NCI-H2196 (cell line): ENCODE measurements at regions not wholly inside any gene's neighbourhood (a gene's known extent, or its start where the extent isn't known, plus 50 kb on each side); places are given as distances from the start of the nearest gene placed in this dataset.

Source experiments
- DNase-seq: peaks from one replicate; lab custom pipeline; 2025; ENCODE audit not compliant: unreplicated experiment; lab: John Stamatoyannopoulos, UW

GRCh38 chr15:38168467-38169070, 84.1 kb upstream of the SPRED1 start:
- DNase-seq, result no peak

GRCh38 chr15:38171973-38172372, 80.7 kb upstream of the SPRED1 start:
- DNase-seq, result no peak

GRCh38 chr15:38174691-38175090, 77.9 kb upstream of the SPRED1 start:
- no peak for DNase-seq

- no peak for DNase-seq
These were observed 76.5 kb upstream of the SPRED1 start for GRCh38 chr15:38176155-38176554.

GRCh38 chr15:38176691-38177090, 75.9 kb upstream of the SPRED1 start:
- DNase-seq, result no peak

GRCh38 chr15:38182900-38183299, 69.7 kb upstream of the SPRED1 start:
- DNase-seq, result no peak

- no peak for DNase-seq
These were observed 66.1 kb upstream of the SPRED1 start for GRCh38 chr15:38186507-38186906.

- no peak for DNase-seq
These were observed 64.9 kb upstream of the SPRED1 start for GRCh38 chr15:38187630-38188313.

GRCh38 chr15:38189671-38190295, 62.9 kb upstream of the SPRED1 start:
- no peak for DNase-seq

GRCh38 chr15:38190501-38190900, 62.1 kb upstream of the SPRED1 start:
- DNase-seq, result no peak

- DNase-seq, result no peak
These were observed 60.1 kb upstream of the SPRED1 start for GRCh38 chr15:38192496-38192895.

- DNase-seq, result no peak
These were observed 59.1 kb upstream of the SPRED1 start for GRCh38 chr15:38193496-38193895.

GRCh38 chr15:38195191-38195901, 57.3 kb upstream of the SPRED1 start:
- no peak for DNase-seq

GRCh38 chr15:38196076-38196475, 56.6 kb upstream of the SPRED1 start:
- no peak for DNase-seq

- DNase-seq, result no peak
These were observed 55.1 kb upstream of the SPRED1 start for GRCh38 chr15:38197553-38197952.

- no peak for DNase-seq
These were observed 50.9 kb upstream of the SPRED1 start for GRCh38 chr15:38201714-38202113.

- no peak for DNase-seq
These were observed 50.3 kb upstream of the SPRED1 start for GRCh38 chr15:38202361-38202760.
